Mesothelial cell of epicardium (in vitro differentiated cells): ENCODE measurements at regions not wholly inside any gene's neighbourhood (a gene's known extent, or its start where the extent isn't known, plus 50 kb on each side); places are given as distances from the start of the nearest gene placed in this dataset.

Source experiments
- DNase-seq, 2 experiments: peaks; one replicate each; pipeline ENCODE4 v3.0.0; 2021; ENCODE audit warnings: low spot score in 2 of 2; ENCODE audit not compliant: unreplicated experiment in 2 of 2
- H3K27ac Mint-ChIP-seq: 2 replicates; pipeline ENCODE4 v1.8.0; 2021; ENCODE audit warnings: mixed read lengths
- H3K27me3 Mint-ChIP-seq: 2 replicates; pipeline ENCODE4 v1.8.0; 2021; ENCODE audit warnings: low read depth, mixed read lengths
- H3K36me3 Mint-ChIP-seq: 2 replicates; pipeline ENCODE4 v1.8.0; 2021; ENCODE audit warnings: mixed read lengths
- H3K4me1 Mint-ChIP-seq: 2 replicates; pipeline ENCODE4 v1.8.0; 2021; ENCODE audit warnings: mixed read lengths
- H3K4me3 Mint-ChIP-seq: 2 replicates; pipeline ENCODE4 v1.8.0; 2021; ENCODE audit warnings: mild to moderate bottlenecking, moderate library complexity, mixed read lengths
- H3K9me3 Mint-ChIP-seq: 2 replicates; pipeline ENCODE4 v1.8.0; 2021; ENCODE audit warnings: mixed read lengths
- TF ChIP-seq, protein P1 (sequence below): fragments of 200-600 bp; sonication (generic); IDR thresholded peaks from one replicate; pipeline ENCODE4 v1.5.0; 2021; ENCODE audit warnings: antibody characterized with exemption; ENCODE audit not compliant: unreplicated experiment

DNA sequence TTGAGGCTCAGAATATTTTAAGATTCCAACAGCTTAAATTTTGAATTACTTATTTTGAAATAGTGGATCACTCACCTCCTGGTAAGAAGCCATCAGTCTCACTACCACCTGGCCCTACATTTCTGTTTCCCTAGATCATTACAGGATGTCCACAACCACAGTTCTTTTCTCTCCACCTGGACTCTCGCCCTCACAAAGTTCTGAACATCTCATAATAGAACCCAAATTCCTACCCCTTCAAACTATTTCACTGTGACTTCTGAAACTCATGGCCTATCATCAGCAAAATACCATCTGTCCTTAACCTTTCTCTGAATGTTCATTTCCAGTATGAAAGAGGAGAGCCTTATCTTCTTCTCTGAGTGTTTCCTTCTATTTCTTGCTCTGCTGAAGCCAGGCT lies 299.2 kb upstream of the MGAT5 start:
- H3K27ac Mint-ChIP-seq: no peak overlapping the region
- no peaks in the 10 kb centered on the region for H3K9me3 Mint-ChIP-seq
- no peak for DNase-seq
- peaks cover 11% of the 10 kb centered on the region for H3K27me3 Mint-ChIP-seq
- H3K4me3 Mint-ChIP-seq: no peak overlapping the region
- TF ChIP-seq, protein P1, sequence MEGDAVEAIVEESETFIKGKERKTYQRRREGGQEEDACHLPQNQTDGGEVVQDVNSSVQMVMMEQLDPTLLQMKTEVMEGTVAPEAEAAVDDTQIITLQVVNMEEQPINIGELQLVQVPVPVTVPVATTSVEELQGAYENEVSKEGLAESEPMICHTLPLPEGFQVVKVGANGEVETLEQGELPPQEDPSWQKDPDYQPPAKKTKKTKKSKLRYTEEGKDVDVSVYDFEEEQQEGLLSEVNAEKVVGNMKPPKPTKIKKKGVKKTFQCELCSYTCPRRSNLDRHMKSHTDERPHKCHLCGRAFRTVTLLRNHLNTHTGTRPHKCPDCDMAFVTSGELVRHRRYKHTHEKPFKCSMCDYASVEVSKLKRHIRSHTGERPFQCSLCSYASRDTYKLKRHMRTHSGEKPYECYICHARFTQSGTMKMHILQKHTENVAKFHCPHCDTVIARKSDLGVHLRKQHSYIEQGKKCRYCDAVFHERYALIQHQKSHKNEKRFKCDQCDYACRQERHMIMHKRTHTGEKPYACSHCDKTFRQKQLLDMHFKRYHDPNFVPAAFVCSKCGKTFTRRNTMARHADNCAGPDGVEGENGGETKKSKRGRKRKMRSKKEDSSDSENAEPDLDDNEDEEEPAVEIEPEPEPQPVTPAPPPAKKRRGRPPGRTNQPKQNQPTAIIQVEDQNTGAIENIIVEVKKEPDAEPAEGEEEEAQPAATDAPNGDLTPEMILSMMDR: no peak
- no peaks in the 10 kb centered on the region for H3K4me1 Mint-ChIP-seq
- no peaks in the 10 kb centered on the region for H3K36me3 Mint-ChIP-seq

GRCh38 chr2:133955169-133955568 lies 298.7 kb upstream of the MGAT5 start:
- H3K4me3 Mint-ChIP-seq: no peak overlapping the region
- no peaks in the 10 kb centered on the region for H3K36me3 Mint-ChIP-seq
- peaks cover 11% of the 10 kb centered on the region for H3K27me3 Mint-ChIP-seq
- no peaks in the 10 kb centered on the region for H3K9me3 Mint-ChIP-seq
- H3K4me1 Mint-ChIP-seq: no peaks in the 10 kb centered on the region
- DNase-seq: no peak
- TF ChIP-seq, protein P1: no peak
- H3K27ac Mint-ChIP-seq: no peak overlapping the region

DNA sequence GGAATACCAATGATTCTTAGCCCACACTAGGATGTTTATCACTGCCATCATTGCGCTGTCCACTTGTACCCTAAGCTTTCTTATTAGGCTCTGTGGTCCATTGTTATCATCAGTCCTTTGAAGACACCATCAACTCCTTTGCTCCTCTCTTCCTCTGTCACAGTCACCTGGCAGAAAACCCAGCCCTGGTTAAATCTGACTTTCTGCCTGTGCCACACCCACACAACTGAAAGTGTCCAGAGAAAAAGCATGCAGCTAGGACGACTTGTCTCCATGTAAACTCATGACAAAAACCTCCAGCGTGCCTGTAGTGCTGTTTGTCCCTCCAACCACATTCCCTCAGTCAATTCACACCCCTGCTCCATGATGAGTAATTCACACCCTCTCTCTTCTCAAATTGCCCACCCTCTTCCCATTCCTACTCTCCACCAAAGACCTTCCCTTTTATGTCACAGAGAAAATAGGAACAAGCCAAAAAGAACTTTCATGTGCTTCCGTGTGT lies 297.4 kb upstream of the MGAT5 start:
- Mint-ChIP-seq H3K36me3 (no peaks in the 10 kb centered on the region), H3K4me3 (no peak overlapping the region), H3K27me3 (peaks cover 11% of the 10 kb centered on the region), H3K9me3 (no peaks in the 10 kb centered on the region), H3K27ac (no peak overlapping the region), H3K4me1 (no peaks in the 10 kb centered on the region)
- TF ChIP-seq, protein P1: no peak
- DNase-seq: no peak

DNA sequence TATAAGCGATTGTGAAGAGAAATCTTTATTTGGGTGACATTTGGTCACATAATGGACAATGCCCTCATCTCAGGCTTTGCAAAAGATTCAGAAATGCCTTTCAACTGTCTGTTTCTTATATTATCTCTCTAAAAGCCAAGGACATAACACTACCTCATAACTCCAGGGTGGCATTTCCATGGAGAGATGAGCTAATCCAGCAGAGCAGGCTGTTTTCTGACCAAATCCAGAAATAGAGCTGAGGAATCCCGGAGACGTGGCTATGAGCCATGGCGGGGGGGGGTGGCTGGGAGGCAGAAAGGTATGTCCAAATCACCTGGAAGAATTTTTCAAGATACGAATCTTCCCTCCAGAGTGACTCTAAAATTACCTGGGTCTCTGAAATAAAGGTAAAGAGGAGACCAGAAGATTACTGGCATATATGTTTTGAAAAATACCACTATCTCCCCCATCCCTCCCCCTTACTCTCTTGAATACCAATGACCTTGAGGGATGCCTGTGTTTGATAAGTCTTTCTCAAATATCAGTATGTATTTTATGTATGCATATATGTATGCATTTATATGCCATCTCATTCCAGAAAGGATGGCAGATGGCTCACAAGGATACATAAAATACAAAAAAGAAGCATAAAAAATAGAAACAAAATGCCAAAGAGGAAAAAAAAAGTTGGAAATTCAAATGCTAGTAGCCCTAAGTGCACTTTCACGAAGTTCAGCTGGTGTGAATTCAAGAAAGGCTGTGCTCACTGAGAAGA lies 296.0 kb upstream of the MGAT5 start:
- no peak for DNase-seq
- Mint-ChIP-seq H3K36me3 (no peaks in the 10 kb centered on the region), H3K9me3 (no peaks in the 10 kb centered on the region), H3K27me3 (peaks cover 14% of the 10 kb centered on the region), H3K4me1 (no peaks in the 10 kb centered on the region), H3K4me3 (no peak overlapping the region), H3K27ac (no peak overlapping the region)
- TF ChIP-seq, protein P1: no peak

- Mint-ChIP-seq H3K4me3 (no peak overlapping the region), H3K36me3 (no peaks in the 10 kb centered on the region), H3K4me1 (no peaks in the 10 kb centered on the region), H3K27ac (no peak overlapping the region), H3K9me3 (no peaks in the 10 kb centered on the region), H3K27me3 (peaks cover 17% of the 10 kb centered on the region)
- TF ChIP-seq, protein P1: no peak
- no peak for DNase-seq
Measured at GRCh38 chr2:133959066-133959465, 294.8 kb upstream of the MGAT5 start.
